ENCODE measurements at regions not wholly inside any gene's neighbourhood (a gene's known extent, or its start where the extent isn't known, plus 50 kb on each side); places are given as distances from the start of the nearest gene placed in this dataset.

GRCh38 chr11:69563306-69563705 is 77.7 kb upstream of the CCND1 start:
- Mint-ChIP-seq H3K27ac (no peak overlapping the region), H3K27me3 (peaks cover 29% of the 10 kb centered on the region), H3K4me3 (no peak overlapping the region), H3K36me3 (no peaks in the 10 kb centered on the region), H3K4me1 (peaks cover 9% of the 10 kb centered on the region), H3K9me3 (ENCODE audit: low read depth) (no peaks in the 10 kb centered on the region)
- DNase-seq (no peak), ATAC-seq (no peak)
- CTCF ChIA-PET: no interaction called here

- ATAC-seq: no peak
- H3K27ac Mint-ChIP-seq: no peak overlapping the region
- H3K36me3 Mint-ChIP-seq: no peaks in the 10 kb centered on the region
- H3K4me1 Mint-ChIP-seq: peaks cover 1% of the 10 kb centered on the region
- no peak overlapping the region for H3K4me3 Mint-ChIP-seq
- DNase-seq: peak; percentile 7
- CTCF ChIA-PET: no interaction called here
- H3K27me3 Mint-ChIP-seq: peaks cover 21% of the 10 kb centered on the region
- no peaks in the 10 kb centered on the region for H3K9me3 Mint-ChIP-seq (ENCODE audit: low read depth)
These were observed 76.8 kb upstream of the CCND1 start for GRCh38 chr11:69563946-69564775.

- Mint-ChIP-seq H3K27ac (no peak overlapping the region), H3K36me3 (no peaks in the 10 kb centered on the region), H3K9me3 (ENCODE audit: low read depth) (no peaks in the 10 kb centered on the region), H3K4me3 (no peak overlapping the region), H3K4me1 (no peaks in the 10 kb centered on the region), H3K27me3 (peaks cover 10% of the 10 kb centered on the region)
- ATAC-seq (no peak), DNase-seq (no peak)
- CTCF ChIA-PET: no interaction called here
These were observed 75.0 kb upstream of the CCND1 start for GRCh38 chr11:69566001-69566400.

GRCh38 chr11:69567951-69568808 is 72.8 kb upstream of the CCND1 start:
- no peak for ATAC-seq

GRCh38 chr11:69568809-69569097 is 72.2 kb upstream of the CCND1 start:
- Mint-ChIP-seq H3K9me3 (ENCODE audit: low read depth) (no peaks in the 10 kb centered on the region), H3K4me1 (no peaks in the 10 kb centered on the region), H3K27ac (no peak overlapping the region), H3K36me3 (no peaks in the 10 kb centered on the region), H3K4me3 (no peak overlapping the region), H3K27me3 (peaks cover 8% of the 10 kb centered on the region)
- CTCF ChIA-PET: no interaction called here
- no peak for ATAC-seq
- DNase-seq: no peak

More at GRCh38 chr11:69567951-69568808, 72.8 kb upstream of the CCND1 start:
- peaks cover 8% of the 10 kb centered on the region for H3K27me3 Mint-ChIP-seq
- H3K27ac Mint-ChIP-seq: no peak overlapping the region
- H3K4me3 Mint-ChIP-seq: no peak overlapping the region
- CTCF ChIA-PET: no interaction called here
- H3K36me3 Mint-ChIP-seq: no peaks in the 10 kb centered on the region
- no peak for DNase-seq
- H3K9me3 Mint-ChIP-seq (ENCODE audit: low read depth): no peaks in the 10 kb centered on the region
- no peaks in the 10 kb centered on the region for H3K4me1 Mint-ChIP-seq

- H3K27me3 Mint-ChIP-seq: peaks cover 8% of the 10 kb centered on the region
- no peak for ATAC-seq
- H3K27ac Mint-ChIP-seq: no peak overlapping the region
- CTCF ChIA-PET: no interaction called here
- no peaks in the 10 kb centered on the region for H3K9me3 Mint-ChIP-seq (ENCODE audit: low read depth)
- H3K4me1 Mint-ChIP-seq: no peaks in the 10 kb centered on the region
- H3K36me3 Mint-ChIP-seq: no peaks in the 10 kb centered on the region
- H3K4me3 Mint-ChIP-seq: no peak overlapping the region
- DNase-seq: no peak
These were observed 71.4 kb upstream of the CCND1 start for GRCh38 chr11:69569306-69570200.

GRCh38 chr11:69572233-69572860 is 68.6 kb upstream of the CCND1 start:
- Mint-ChIP-seq H3K4me1 (no peaks in the 10 kb centered on the region), H3K36me3 (no peaks in the 10 kb centered on the region), H3K4me3 (no peak overlapping the region), H3K27ac (no peak overlapping the region), H3K9me3 (ENCODE audit: low read depth) (no peaks in the 10 kb centered on the region), H3K27me3 (peaks cover 15% of the 10 kb centered on the region)
- CTCF ChIA-PET: no interaction called here
- ATAC-seq (no peak), DNase-seq (no peak)

GRCh38 chr11:69572861-69573260 is 68.1 kb upstream of the CCND1 start:
- ATAC-seq: no peak

GRCh38 chr11:69573761-69574607 is 67.0 kb upstream of the CCND1 start:
- ATAC-seq (no peak), DNase-seq (no peak)
- Mint-ChIP-seq H3K27me3 (peaks cover 18% of the 10 kb centered on the region), H3K4me3 (no peak overlapping the region), H3K36me3 (no peaks in the 10 kb centered on the region), H3K27ac (no peak overlapping the region), H3K4me1 (no peaks in the 10 kb centered on the region), H3K9me3 (ENCODE audit: low read depth) (no peaks in the 10 kb centered on the region)
- CTCF ChIA-PET: no interaction called here

More at GRCh38 chr11:69572861-69573260, 68.1 kb upstream of the CCND1 start:
- Mint-ChIP-seq H3K36me3 (no peaks in the 10 kb centered on the region), H3K27ac (no peak overlapping the region), H3K4me1 (no peaks in the 10 kb centered on the region), H3K4me3 (no peak overlapping the region), H3K27me3 (peaks cover 18% of the 10 kb centered on the region), H3K9me3 (ENCODE audit: low read depth) (no peaks in the 10 kb centered on the region)
- DNase-seq: no peak
- CTCF ChIA-PET: no interaction called here

- DNase-seq (no peak), ATAC-seq (no peak)
- H3K9me3 Mint-ChIP-seq (ENCODE audit: low read depth): no peaks in the 10 kb centered on the region
- CTCF ChIA-PET: no interaction called here
- peaks cover 18% of the 10 kb centered on the region for H3K27me3 Mint-ChIP-seq
- no peak overlapping the region for H3K4me3 Mint-ChIP-seq
- H3K36me3 Mint-ChIP-seq: no peaks in the 10 kb centered on the region
- no peaks in the 10 kb centered on the region for H3K4me1 Mint-ChIP-seq
- no peak overlapping the region for H3K27ac Mint-ChIP-seq
These were observed 66.2 kb upstream of the CCND1 start for GRCh38 chr11:69574608-69575255.

- no peaks in the 10 kb centered on the region for H3K9me3 Mint-ChIP-seq (ENCODE audit: low read depth)
- no peaks in the 10 kb centered on the region for H3K4me1 Mint-ChIP-seq
- ATAC-seq (no peak), DNase-seq (no peak)
- peaks cover 18% of the 10 kb centered on the region for H3K27me3 Mint-ChIP-seq
- CTCF ChIA-PET: no interaction called here
- no peaks in the 10 kb centered on the region for H3K36me3 Mint-ChIP-seq
- no peak overlapping the region for H3K27ac Mint-ChIP-seq
- H3K4me3 Mint-ChIP-seq: no peak overlapping the region
These were observed 65.5 kb upstream of the CCND1 start for GRCh38 chr11:69575296-69576068.

Data from activated CD8-positive, alpha-beta memory T cell treated with anti-CD3 and anti-CD28 coated beads, Interleukin-2, amount 10 ng/mL, durations not matched to agents 7 days and 5 days (primary cell).